Natural killer cell (primary cell): ENCODE measurements at regions not wholly inside any gene's neighbourhood (a gene's known extent, or its start where the extent isn't known, plus 50 kb on each side); places are given as distances from the start of the nearest gene placed in this dataset.

Experiments used
- ATAC-seq, 3 donors: fragments of 150-1000 bp in 2 of 3; fragments of 200-7000 bp in 1 of 3; cut with Tn5 transposase; 1 replicate in 1 of 3; 2 replicates in 2 of 3; pipeline ENCODE4 v1.10.0; 2021; ENCODE audit warnings: mild to moderate bottlenecking in 2 of 3, moderate library complexity in 2 of 3
- DNase-seq, 2 donors: peaks; one replicate each; pipeline versions ENCODE4 v3.0.0 to v3.0.0-alpha.2; 2013 to 2021; ENCODE audit warnings: mixed read lengths in 1 of 2
- H3K27ac ChIP-seq: one replicate; pipeline ENCODE4 v1.5.1; 2013; ENCODE audit warnings: mild to moderate bottlenecking, low read length
- H3K27me3 ChIP-seq: one replicate; pipeline ENCODE4 v1.6.1; 2013; ENCODE audit warnings: low read length; ENCODE audit not compliant: control insufficient read depth, insufficient read depth
- H3K36me3 ChIP-seq: one replicate; pipeline ENCODE4 v1.6.1; 2013; ENCODE audit warnings: low read length; ENCODE audit not compliant: control insufficient read depth, insufficient read depth
- H3K4me1 ChIP-seq: one replicate; pipeline ENCODE4 v1.6.1; 2013; ENCODE audit warnings: low read length; ENCODE audit not compliant: control insufficient read depth, insufficient read depth
- H3K4me3 ChIP-seq: one replicate; pipeline ENCODE4 v1.5.1; 2013; ENCODE audit warnings: low read length
- H3K9me3 ChIP-seq: one replicate; pipeline ENCODE4 v1.6.1; 2013; ENCODE audit warnings: low read length; ENCODE audit not compliant: control insufficient read depth, insufficient read depth
- H3K27ac Mint-ChIP-seq, 2 donors: one replicate each; pipeline ENCODE4 v1.8.0; 2022; ENCODE audit warnings: mild to moderate bottlenecking in 2 of 2, mixed read lengths in 2 of 2, moderate library complexity in 1 of 2
- H3K27me3 Mint-ChIP-seq, 2 donors: one replicate each; pipeline ENCODE4 v1.8.0; 2022; ENCODE audit warnings: low read depth in 2 of 2, mixed read lengths in 2 of 2
- H3K36me3 Mint-ChIP-seq: one replicate; pipeline ENCODE4 v1.8.0; 2022; ENCODE audit warnings: mixed read lengths
- H3K4me1 Mint-ChIP-seq, 2 donors: one replicate each; pipeline ENCODE4 v1.8.0; 2022; ENCODE audit warnings: mixed read lengths in 2 of 2
- H3K4me3 Mint-ChIP-seq: one replicate; pipeline ENCODE4 v1.8.0; 2022; ENCODE audit warnings: mild to moderate bottlenecking, moderate library complexity, mixed read lengths
- H3K9me3 Mint-ChIP-seq, 2 donors: one replicate each; pipeline ENCODE4 v1.8.0; 2022; ENCODE audit warnings: mixed read lengths in 2 of 2
- CTCF ChIP-seq: fragments of 200-600 bp; IDR thresholded peaks from one replicate; pipeline ENCODE4 v1.8.0; 2022; ENCODE audit warnings: antibody characterized with exemption
- WGBS: methylation state at CpG from one replicate; pipeline ENCODE4 v1.1.7; 2013; ENCODE audit warnings: missing lambda C conversion rate; ENCODE audit not compliant: insufficient coverage; 5-methylcytosine and 5-hydroxymethylcytosine counted together
- intact Hi-C: fragments of 100-400 bp; cut with micrococcal nuclease; formaldehyde crosslinking; loops from one replicate; pipeline ENCODE4 v1.14.2; 2022

- TF ChIP-seq CTCF: no peak
- peaks cover 10% of the 10 kb centered on the region for H3K36me3 Mint-ChIP-seq
- H3K27ac ChIP-seq: no peak overlapping the region
- no peaks in the 10 kb centered on the region for H3K36me3 ChIP-seq
- no peak overlapping the region for H3K4me3 ChIP-seq
- H3K27me3 Mint-ChIP-seq: no peaks in the 10 kb centered on the region
- WGBS: 85% methylated on average over 4 of the region's 4 CpGs
- H3K27me3 ChIP-seq: no peaks in the 10 kb centered on the region
- H3K27ac Mint-ChIP-seq: no peak overlapping the region
- intact Hi-C loops: no loop called here
- H3K4me3 Mint-ChIP-seq: no peak overlapping the region
- DNase-seq: no peak
- no peaks in the 10 kb centered on the region for H3K9me3 ChIP-seq
- no peaks in the 10 kb centered on the region for H3K4me1 Mint-ChIP-seq
- H3K4me1 ChIP-seq: no peaks in the 10 kb centered on the region
- ATAC-seq: no peak
- peaks cover 13 to 14% of the 10 kb centered on the region in 2 donors for H3K9me3 Mint-ChIP-seq
These were observed 552.3 kb downstream of the PRDM9 start for GRCh38 chr5:24059716-24060115.

DNA sequence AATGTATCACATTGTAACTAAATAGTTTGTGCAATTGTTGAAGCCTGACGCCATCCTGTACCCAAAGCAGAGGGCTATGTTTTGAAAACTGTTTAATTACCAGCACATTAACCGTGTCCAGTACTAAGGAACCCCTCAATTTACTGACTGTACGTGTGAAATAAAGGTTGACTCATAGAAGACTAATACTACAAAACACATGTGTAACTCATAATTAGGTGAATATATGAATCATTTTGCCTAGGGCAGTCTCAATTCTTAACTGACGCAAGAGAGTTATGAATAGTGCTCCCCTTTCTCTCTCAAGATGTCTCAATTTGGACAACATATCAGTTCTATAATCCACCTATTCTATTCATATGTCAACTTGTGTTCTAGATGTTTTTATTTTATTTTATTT, 558.4 kb downstream of the PRDM9 start:
- H3K27ac ChIP-seq: no peak overlapping the region
- Mint-ChIP-seq H3K27me3 (no peaks in the 10 kb centered on the region), H3K27ac (no peak overlapping the region), H3K36me3 (no peaks in the 10 kb centered on the region), H3K9me3 (peaks cover 14 to 16% of the 10 kb centered on the region in 2 donors), H3K4me3 (no peak overlapping the region), H3K4me1 (no peaks in the 10 kb centered on the region)
- 100% methylated on average over 1 of the region's 4 CpGs for WGBS
- peaks cover 5% of the 10 kb centered on the region for H3K9me3 ChIP-seq
- H3K4me3 ChIP-seq: no peak overlapping the region
- intact Hi-C loops: no loop called here
- DNase-seq: no peak
- H3K4me1 ChIP-seq: no peaks in the 10 kb centered on the region
- no peaks in the 10 kb centered on the region for H3K36me3 ChIP-seq
- TF ChIP-seq CTCF: no peak
- ATAC-seq: no peak
- no peaks in the 10 kb centered on the region for H3K27me3 ChIP-seq

DNA sequence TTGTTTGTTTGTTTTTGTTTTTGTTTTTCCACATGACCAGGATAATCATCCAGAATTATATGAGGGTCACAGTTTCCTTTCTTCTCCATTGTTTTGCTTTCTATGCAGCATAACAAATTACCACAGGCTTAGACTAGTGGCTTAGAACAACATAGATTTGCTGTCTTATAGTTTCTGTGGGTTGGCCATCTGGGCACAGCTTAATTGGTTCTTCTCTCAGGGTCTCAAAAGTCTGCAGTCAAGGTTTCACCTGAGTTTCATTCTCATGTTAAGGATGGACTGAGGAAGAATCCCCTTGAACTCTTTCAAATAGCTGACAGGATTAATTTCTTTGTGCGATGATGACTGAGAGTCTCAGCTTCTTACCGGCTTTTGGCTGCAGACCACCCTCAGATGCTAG, 559.8 kb downstream of the PRDM9 start:
- Histone ChIP-seq H3K36me3 (no peaks in the 10 kb centered on the region), H3K9me3 (peaks cover 5% of the 10 kb centered on the region), H3K27me3 (no peaks in the 10 kb centered on the region), H3K27ac (no peak overlapping the region), H3K4me3 (no peak overlapping the region), H3K4me1 (no peaks in the 10 kb centered on the region)
- H3K4me3 Mint-ChIP-seq: no peak overlapping the region
- WGBS: 90% methylated on average over 2 of the region's 2 CpGs
- no peak for DNase-seq
- no peak for TF ChIP-seq CTCF
- no peaks in the 10 kb centered on the region for H3K36me3 Mint-ChIP-seq
- ATAC-seq: no peak
- peaks cover 11 to 14% of the 10 kb centered on the region in 2 donors for H3K9me3 Mint-ChIP-seq
- H3K27ac Mint-ChIP-seq: no peak overlapping the region
- H3K4me1 Mint-ChIP-seq: no peaks in the 10 kb centered on the region
- no peaks in the 10 kb centered on the region for H3K27me3 Mint-ChIP-seq
- intact Hi-C loops: no loop called here

- ATAC-seq: no peak
- H3K4me1 Mint-ChIP-seq: no peaks in the 10 kb centered on the region
These were observed 561.1 kb downstream of the PRDM9 start for GRCh38 chr5:24068524-24068923.

More at GRCh38 chr5:24068524-24068923, 561.1 kb downstream of the PRDM9 start:
- H3K9me3 ChIP-seq: peaks cover 5% of the 10 kb centered on the region
- Mint-ChIP-seq H3K36me3 (no peaks in the 10 kb centered on the region), H3K27me3 (no peaks in the 10 kb centered on the region), H3K27ac (no peak overlapping the region), H3K4me3 (no peak overlapping the region), H3K9me3 (peaks cover 14% of the 10 kb centered on the region in 2 donors)
- no peak overlapping the region for H3K27ac ChIP-seq
- H3K36me3 ChIP-seq: no peaks in the 10 kb centered on the region
- no peaks in the 10 kb centered on the region for H3K4me1 ChIP-seq
- DNase-seq: no peak
- intact Hi-C loops: no loop called here
- H3K27me3 ChIP-seq: no peaks in the 10 kb centered on the region
- WGBS: 91% methylated on average over 2 of the region's 3 CpGs
- no peak overlapping the region for H3K4me3 ChIP-seq
- no peak for TF ChIP-seq CTCF
